NB4 (cell line): ENCODE measurements at regions not wholly inside any gene's neighbourhood (a gene's known extent, or its start where the extent isn't known, plus 50 kb on each side); places are given as distances from the start of the nearest gene placed in this dataset.

Experiments used
- MYC ChIP-seq: IDR thresholded peaks from 2 replicates; pipeline ENCODE4 v1.6.1; 2011; ENCODE audit warnings: low read depth, low read length
- POLR2A ChIP-seq: IDR thresholded peaks from 2 replicates; pipeline ENCODE4 v1.6.1; 2011; ENCODE audit warnings: mild to moderate bottlenecking; ENCODE audit not compliant: insufficient read length; ENCODE audit errors: extremely low read depth
- TF ChIP-seq, protein P1 (sequence below): IDR thresholded peaks from one replicate; pipeline ENCODE4 v1.5.1; 2012; ENCODE audit warnings: low read depth, low read length

DNA sequence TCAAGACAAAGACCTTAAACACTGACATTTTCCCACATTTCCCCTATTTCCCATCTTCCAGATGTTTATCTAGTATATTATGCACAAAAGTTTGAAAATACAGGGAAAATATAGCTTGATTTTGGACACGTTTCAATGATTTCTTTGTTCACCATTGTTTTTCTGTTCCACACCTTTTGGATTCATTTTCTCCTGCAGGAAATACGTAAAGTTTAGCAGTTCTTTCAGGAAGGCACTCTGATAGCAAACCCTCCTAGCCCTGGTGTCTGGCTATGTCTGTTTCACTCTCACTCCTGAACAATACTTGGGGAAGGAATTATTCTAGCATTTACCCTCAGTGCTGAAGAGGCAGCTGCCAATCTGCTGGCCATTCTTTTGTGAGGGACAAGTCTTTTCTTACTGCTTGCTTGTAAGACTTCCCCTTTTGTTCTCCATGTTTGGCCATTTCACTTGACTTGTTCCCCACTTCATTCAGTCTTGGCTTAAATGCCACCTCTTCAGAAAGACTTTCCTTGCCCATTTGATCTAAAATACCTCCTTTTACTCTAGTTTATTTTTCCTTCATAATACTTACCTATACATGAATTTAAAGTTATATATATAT, 195.4 kb downstream of the RNF152 start:
- no peak for TF ChIP-seq POLR2A
- TF ChIP-seq, protein P1, sequence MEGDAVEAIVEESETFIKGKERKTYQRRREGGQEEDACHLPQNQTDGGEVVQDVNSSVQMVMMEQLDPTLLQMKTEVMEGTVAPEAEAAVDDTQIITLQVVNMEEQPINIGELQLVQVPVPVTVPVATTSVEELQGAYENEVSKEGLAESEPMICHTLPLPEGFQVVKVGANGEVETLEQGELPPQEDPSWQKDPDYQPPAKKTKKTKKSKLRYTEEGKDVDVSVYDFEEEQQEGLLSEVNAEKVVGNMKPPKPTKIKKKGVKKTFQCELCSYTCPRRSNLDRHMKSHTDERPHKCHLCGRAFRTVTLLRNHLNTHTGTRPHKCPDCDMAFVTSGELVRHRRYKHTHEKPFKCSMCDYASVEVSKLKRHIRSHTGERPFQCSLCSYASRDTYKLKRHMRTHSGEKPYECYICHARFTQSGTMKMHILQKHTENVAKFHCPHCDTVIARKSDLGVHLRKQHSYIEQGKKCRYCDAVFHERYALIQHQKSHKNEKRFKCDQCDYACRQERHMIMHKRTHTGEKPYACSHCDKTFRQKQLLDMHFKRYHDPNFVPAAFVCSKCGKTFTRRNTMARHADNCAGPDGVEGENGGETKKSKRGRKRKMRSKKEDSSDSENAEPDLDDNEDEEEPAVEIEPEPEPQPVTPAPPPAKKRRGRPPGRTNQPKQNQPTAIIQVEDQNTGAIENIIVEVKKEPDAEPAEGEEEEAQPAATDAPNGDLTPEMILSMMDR, result no peak
- TF ChIP-seq MYC, result no peak
